Suprapubic skin (tissue), 4 donors: ENCODE measurements at regions not wholly inside any gene's neighbourhood (a gene's known extent, or its start where the extent isn't known, plus 50 kb on each side); places are given as distances from the start of the nearest gene placed in this dataset.

Experiments
- DNase-seq, 2 donors: peaks; one replicate each; pipeline ENCODE4 v3.0.0-alpha.2; 2019; ENCODE audit warnings: low spot score in 2 of 2
- H3K27ac ChIP-seq: fragments of 200-600 bp; sonication (generic); one replicate; pipeline ENCODE4 v1.5.1; 2019
- H3K27me3 ChIP-seq: fragments of 200-600 bp; sonication (generic); one replicate; pipeline ENCODE4 v1.5.1; 2019
- H3K36me3 ChIP-seq: fragments of 200-600 bp; sonication (generic); one replicate; pipeline ENCODE4 v1.5.1; 2019
- H3K4me1 ChIP-seq: fragments of 200-600 bp; sonication (generic); one replicate; pipeline ENCODE4 v1.5.1; 2019
- H3K4me3 ChIP-seq: fragments of 200-600 bp; sonication (generic); one replicate; pipeline ENCODE4 v1.5.1; 2019; ENCODE audit warnings: mild to moderate bottlenecking
- H3K9me3 ChIP-seq: fragments of 200-600 bp; sonication (generic); one replicate; pipeline ENCODE4 v1.5.1; 2019
- CTCF ChIP-seq, 2 donors: fragments of 200-600 bp in 1 of 2; fragments of 450-650 bp in 1 of 2; sonication (generic) in 1 of 2; IDR thresholded peaks; one replicate each; pipeline ENCODE4 v1.5.1; 2016 to 2019; ENCODE audit warnings: antibody characterized with exemption in 2 of 2, mild to moderate bottlenecking in 1 of 2, moderate library complexity in 1 of 2
- EP300 ChIP-seq: sonication (generic); formaldehyde crosslinking; IDR thresholded peaks from one replicate; pipeline ENCODE4 v1.6.1; 2017; ENCODE audit warnings: antibody characterized with exemption
- POLR2A ChIP-seq, 2 donors: fragments of 450-650 bp; IDR thresholded peaks; one replicate each; pipeline ENCODE4 v1.6.1; 2017; ENCODE audit warnings: antibody characterized with exemption in 2 of 2, mild to moderate bottlenecking in 2 of 2, moderate library complexity in 2 of 2
- POLR2AphosphoS5 ChIP-seq, 3 donors: sonication (generic); formaldehyde crosslinking; IDR thresholded peaks; one replicate each; pipeline ENCODE4 v1.6.1; 2017; ENCODE audit warnings: antibody characterized with exemption in 3 of 3
- WGBS: methylation state at CpG from one replicate; pipeline ENCODE4 v1.1.5; 2018; 5-methylcytosine and 5-hydroxymethylcytosine counted together

GRCh38 chr20:53803492-53804155, 210.0 kb upstream of the ZNF217 start:
- DNase-seq = no peak
- WGBS = 80% methylated on average over 6 of the region's 6 CpGs
- peaks cover 10% of the 10 kb centered on the region for H3K4me1 ChIP-seq

GRCh38 chr20:53801609-53802370, 208.2 kb upstream of the ZNF217 start:
- Histone ChIP-seq H3K36me3 (no peaks in the 10 kb centered on the region), H3K27me3 (no peaks in the 10 kb centered on the region), H3K9me3 (no peaks in the 10 kb centered on the region), H3K4me3 (no peak overlapping the region), H3K4me1 (peaks cover 10% of the 10 kb centered on the region), H3K27ac (no peak overlapping the region)
- WGBS = 72% methylated on average over 17 of the region's 17 CpGs
- TF ChIP-seq POLR2A (IDR thresholded peaks at IDR 0.05) = no peak
- TF ChIP-seq EP300 = no peak
- no peak for TF ChIP-seq POLR2AphosphoS5 (IDR thresholded peaks at IDR 0.05)
- no peak for TF ChIP-seq CTCF (IDR thresholded peaks at IDR 0.05)
- no peak for DNase-seq

More at GRCh38 chr20:53803492-53804155, 210.0 kb upstream of the ZNF217 start:
- Histone ChIP-seq H3K36me3 (no peaks in the 10 kb centered on the region), H3K27ac (no peak overlapping the region), H3K4me3 (no peak overlapping the region), H3K9me3 (no peaks in the 10 kb centered on the region), H3K27me3 (no peaks in the 10 kb centered on the region)
- TF ChIP-seq POLR2AphosphoS5 (IDR thresholded peaks at IDR 0.05) (no peak), EP300 (no peak), POLR2A (IDR thresholded peaks at IDR 0.05) (no peak), CTCF (IDR thresholded peaks at IDR 0.05) (no peak)

- no peak overlapping the region for H3K27ac ChIP-seq
- H3K4me1 ChIP-seq = peaks cover 10% of the 10 kb centered on the region
- H3K27me3 ChIP-seq = no peaks in the 10 kb centered on the region
- H3K4me3 ChIP-seq = no peak overlapping the region
- no peak for TF ChIP-seq CTCF (IDR thresholded peaks at IDR 0.05)
- TF ChIP-seq POLR2A (IDR thresholded peaks at IDR 0.05) = no peak
- TF ChIP-seq EP300 = no peak
- no peak for TF ChIP-seq POLR2AphosphoS5 (IDR thresholded peaks at IDR 0.05)
- no peaks in the 10 kb centered on the region for H3K36me3 ChIP-seq
- 66% methylated on average over 13 of the region's 13 CpGs for WGBS
- no peaks in the 10 kb centered on the region for H3K9me3 ChIP-seq
- no peak for DNase-seq
These were observed 207.4 kb upstream of the ZNF217 start for GRCh38 chr20:53800883-53801604.

- no peak overlapping the region for H3K27ac ChIP-seq
- H3K27me3 ChIP-seq = no peaks in the 10 kb centered on the region
- DNase-seq = no peak
- no peak overlapping the region for H3K4me3 ChIP-seq
- peaks cover 10% of the 10 kb centered on the region for H3K4me1 ChIP-seq
- H3K9me3 ChIP-seq = no peaks in the 10 kb centered on the region
- 100% methylated on average over 1 of the region's 1 CpG for WGBS
- TF ChIP-seq CTCF (IDR thresholded peaks at IDR 0.05) = no peak
- TF ChIP-seq EP300 = no peak
- no peak for TF ChIP-seq POLR2A (IDR thresholded peaks at IDR 0.05)
- no peak for TF ChIP-seq POLR2AphosphoS5 (IDR thresholded peaks at IDR 0.05)
- H3K36me3 ChIP-seq = no peaks in the 10 kb centered on the region
These were observed 206.8 kb upstream of the ZNF217 start for GRCh38 chr20:53800418-53800817.

- no peaks in the 10 kb centered on the region for H3K36me3 ChIP-seq
- no peak for TF ChIP-seq EP300
- no peak for TF ChIP-seq POLR2AphosphoS5 (IDR thresholded peaks at IDR 0.05)
- TF ChIP-seq CTCF (IDR thresholded peaks at IDR 0.05) = no peak
- no peak for TF ChIP-seq POLR2A (IDR thresholded peaks at IDR 0.05)
- 73% methylated on average over 4 of the region's 4 CpGs for WGBS
- peaks cover 11% of the 10 kb centered on the region for H3K4me1 ChIP-seq
- H3K27me3 ChIP-seq = no peaks in the 10 kb centered on the region
- no peak overlapping the region for H3K27ac ChIP-seq
- H3K9me3 ChIP-seq = no peaks in the 10 kb centered on the region
- no peak overlapping the region for H3K4me3 ChIP-seq
- no peak for DNase-seq
These were observed 203.4 kb upstream of the ZNF217 start for GRCh38 chr20:53797085-53797484.
